Glomerular visceral epithelial cell (primary cell): ENCODE measurements at regions not wholly inside any gene's neighbourhood (a gene's known extent, or its start where the extent isn't known, plus 50 kb on each side); places are given as distances from the start of the nearest gene placed in this dataset.
"Not testable (repeated sequence)": the region's sequence is repeated elsewhere in the genome, so short reads cannot be mapped to it uniquely, and the experiment has no call there.

Experiments
- DNase-seq: peaks from one replicate; pipeline ENCODE4 v3.0.0-alpha.2; 2016; ENCODE audit errors: extremely low spot score

DNA sequence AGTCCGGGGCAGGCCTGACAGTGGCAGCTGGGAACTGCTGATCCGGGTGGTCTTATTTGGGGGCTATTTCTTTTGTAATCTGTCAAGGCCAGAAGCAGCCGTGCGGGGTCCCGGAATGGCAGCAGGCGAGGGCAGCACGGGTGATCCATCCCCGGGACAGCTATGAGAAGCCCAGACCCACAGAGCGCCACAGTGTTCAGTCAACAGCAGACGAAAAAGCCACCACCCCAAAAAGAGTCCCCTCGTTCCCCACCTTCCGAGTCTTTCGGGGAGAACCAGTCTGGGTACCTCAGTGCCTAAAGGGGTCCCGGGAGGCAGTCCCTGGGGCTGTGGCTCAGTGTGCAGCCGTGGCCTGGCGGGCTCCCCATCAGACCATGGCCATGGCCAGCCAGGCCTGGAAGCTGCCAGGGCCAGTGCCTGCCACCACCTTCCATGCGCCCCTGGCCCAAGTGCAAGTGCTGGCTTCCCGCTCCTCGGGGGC lies 125.1 kb upstream of the KCTD7 start:
- no peak for DNase-seq

- no peak for DNase-seq
Observed at GRCh38 chr7:66504131-66504530, 124.5 kb upstream of the KCTD7 start.

DNA sequence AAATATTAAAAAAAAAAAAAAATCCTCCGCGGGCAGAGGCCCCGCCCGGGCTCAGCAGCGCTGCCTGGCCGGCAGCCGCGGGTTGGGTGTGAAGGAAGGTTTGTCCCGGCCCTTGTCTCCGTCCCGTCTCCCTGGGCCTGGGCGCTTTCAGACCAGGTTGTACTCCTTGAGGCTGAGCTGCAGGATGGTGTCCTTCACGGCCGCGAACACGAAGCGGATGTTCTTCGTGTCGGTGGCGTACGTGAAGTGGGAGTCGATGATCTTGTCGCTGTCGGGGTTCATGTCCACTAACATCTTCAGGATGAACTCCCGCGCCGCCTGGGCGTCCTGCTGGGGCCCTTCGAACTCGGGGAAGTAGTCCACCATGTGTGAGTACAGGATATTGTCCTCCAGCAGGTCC lies 123.7 kb upstream of the KCTD7 start:
- DNase-seq: no peak

GRCh38 chr7:66505531-66506451 lies 122.9 kb upstream of the KCTD7 start:
- DNase-seq: no peak

- DNase-seq: not testable (repeated sequence)
Observed at GRCh38 chr7:66506703-66507102, 122.0 kb upstream of the KCTD7 start.

DNA sequence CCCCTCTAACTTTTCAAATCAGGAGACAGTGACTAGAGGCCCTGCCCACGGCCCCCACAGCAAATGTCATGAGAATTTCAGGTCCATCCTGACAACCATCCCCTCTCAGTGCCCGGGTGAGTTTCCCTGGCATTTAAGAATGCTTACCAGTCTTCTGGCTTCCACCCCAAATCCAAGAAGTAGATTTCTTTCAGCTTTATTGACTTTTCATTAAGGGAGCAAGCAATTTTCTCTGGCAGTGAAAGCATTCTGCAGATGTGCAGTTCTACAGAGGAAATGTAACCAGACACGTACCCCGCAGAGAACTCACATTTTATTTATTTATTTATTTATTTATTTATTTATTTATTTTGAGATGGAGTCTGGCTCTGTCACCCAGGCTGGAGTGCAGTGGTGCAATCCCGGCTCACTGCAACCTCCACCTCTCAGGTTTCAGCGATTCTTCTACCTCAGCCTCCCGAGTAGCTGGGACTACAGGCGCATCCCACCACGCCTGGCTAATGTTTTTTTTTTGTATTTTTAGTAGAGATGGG lies 120.9 kb upstream of the KCTD7 start:
- DNase-seq: no peak

DNA sequence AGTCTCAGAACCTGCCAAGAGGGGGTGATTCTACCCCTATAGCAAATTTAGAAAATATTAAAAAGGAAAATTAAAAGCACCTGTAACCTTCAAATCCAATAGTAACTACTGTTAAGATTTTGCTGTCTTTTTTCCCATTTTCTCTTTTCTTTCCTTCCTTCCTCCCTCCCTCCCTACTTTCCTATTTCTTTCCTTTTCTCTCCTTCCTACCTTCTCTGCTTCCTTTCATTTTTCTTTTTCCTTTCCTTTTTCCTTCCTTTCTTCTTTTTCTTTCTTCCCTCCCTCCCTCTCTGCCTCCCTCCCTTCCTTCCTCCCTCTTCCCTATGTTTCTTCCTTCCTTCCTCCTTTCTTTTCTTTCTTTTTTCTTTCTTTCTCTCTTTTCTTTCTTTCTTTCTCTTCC lies 120.2 kb upstream of the KCTD7 start:
- DNase-seq: no peak

DNA sequence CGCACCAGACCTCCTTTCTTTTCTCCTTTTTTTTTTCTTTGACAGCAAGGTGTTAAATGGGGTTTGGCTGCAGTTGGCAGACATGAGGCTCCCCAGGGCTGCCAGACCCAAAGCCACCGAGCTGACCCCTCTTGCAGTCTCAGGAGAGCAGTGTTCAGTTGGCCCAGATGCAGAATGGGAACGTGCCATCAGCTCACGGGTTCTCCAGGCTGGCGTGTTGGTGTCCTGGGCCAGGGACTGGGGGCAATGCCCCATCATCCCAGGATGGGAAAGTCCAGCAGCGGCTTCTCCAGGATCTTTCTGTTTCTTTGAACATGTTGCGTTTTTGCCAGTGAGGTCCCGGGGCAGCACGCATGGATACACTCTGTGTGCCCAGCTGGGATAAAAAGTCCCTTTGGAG lies 114.6 kb upstream of the KCTD7 start:
- DNase-seq: no peak

DNA sequence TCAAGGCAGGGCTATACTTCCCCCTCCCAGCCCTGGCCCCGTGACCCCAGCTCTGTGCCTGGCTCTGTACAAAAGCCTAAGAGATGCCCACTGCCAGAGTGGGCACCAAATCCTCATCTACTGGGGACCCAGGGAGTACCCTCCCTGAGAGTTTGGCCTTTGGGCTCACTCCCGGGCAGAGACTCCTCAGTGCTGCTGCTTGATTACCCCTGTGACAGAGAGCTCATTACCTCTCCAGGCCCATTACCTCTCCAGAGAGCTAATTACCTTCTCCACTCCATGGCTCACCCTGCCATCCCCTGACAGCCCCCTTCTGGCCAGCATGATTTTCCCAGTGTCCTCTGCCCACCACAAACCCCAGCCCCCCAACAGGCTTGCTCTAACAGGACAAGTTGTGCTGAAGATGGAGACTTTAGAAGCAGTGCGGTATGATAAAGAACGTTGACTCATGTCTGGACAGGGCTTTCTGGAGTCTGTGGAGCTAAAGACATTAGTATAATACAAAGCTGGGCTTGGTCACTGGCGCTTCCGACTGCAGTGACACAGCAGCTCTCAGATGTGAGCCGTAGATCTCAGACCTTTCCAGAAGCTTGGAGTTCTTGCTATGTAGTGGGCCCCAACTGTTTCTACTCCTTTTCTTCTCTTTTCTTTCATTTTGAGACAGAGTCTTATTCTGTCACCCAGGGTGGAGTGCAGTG lies 111.3 kb upstream of the KCTD7 start:
- no peak for DNase-seq

DNA sequence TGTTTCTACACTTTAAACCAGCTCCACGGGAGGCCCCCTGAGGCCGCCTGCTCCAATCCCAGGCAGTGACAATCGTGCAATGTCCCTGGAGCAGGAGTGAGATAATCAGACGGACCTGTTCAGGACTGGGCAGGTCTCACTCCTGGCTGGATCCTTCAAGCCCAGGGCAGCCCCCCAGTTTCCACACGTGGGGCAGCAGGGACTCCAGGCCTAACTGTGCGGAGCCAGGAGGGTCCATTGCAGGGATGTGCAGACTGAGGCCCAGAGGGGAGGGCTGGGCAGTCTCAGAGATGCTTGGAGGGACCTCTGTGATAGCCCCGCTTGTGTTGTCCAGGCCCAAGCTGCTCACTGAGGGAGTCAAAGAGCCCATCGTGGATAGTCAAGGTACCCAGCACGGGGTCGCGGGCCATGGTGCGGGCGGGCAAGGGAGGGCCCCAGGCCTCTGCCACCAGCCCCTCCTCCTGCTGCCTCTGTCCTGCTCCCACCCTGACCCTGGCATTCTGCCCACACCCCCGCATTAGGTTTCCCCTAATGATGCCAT lies 110.5 kb upstream of the KCTD7 start:
- DNase-seq: no peak

- DNase-seq: no peak
Observed at GRCh38 chr7:66521675-66522074, 107.0 kb upstream of the KCTD7 start.

DNA sequence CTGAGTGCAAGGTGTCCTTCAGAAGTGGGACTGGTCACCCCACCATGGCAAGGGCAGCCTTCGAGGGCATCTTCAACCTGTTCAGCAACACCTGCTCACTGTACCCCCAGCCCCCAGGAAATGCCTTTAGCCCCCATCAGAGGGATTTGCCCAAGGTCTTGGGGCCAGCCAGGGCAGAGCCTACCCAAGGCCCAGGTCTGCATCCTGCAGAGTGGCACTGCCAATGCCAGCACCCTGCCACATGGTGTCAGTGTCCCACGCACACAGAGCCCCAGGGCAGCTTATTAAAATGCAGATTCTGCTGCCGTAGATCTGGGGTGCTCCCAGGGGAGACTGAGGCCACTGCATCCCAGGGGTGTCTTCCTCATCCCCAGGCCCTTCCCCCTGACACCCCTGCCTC lies 106.2 kb upstream of the KCTD7 start:
- no peak for DNase-seq

GRCh38 chr7:66523409-66523808 lies 105.3 kb upstream of the KCTD7 start:
- DNase-seq: no peak

DNA sequence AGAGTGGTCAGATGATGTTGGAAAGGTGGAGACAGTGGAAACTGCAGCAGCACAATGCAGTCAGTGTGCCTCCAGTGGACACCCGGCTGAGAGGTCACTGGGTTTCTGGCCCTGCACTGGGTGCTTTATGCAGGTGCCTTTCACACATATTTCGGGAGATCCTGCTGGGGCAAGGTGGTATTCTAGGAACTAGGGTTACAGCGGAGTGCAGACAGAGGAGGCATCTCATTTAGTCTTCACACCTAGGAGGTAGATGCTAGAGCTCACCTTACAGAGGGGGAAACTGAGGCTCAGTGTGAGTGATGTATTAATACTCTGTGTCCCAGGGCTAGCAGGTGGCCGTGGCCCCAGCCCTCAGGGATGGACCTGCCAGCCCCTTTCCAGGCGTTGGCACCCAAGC lies 103.9 kb upstream of the KCTD7 start:
- no peak for DNase-seq

DNA sequence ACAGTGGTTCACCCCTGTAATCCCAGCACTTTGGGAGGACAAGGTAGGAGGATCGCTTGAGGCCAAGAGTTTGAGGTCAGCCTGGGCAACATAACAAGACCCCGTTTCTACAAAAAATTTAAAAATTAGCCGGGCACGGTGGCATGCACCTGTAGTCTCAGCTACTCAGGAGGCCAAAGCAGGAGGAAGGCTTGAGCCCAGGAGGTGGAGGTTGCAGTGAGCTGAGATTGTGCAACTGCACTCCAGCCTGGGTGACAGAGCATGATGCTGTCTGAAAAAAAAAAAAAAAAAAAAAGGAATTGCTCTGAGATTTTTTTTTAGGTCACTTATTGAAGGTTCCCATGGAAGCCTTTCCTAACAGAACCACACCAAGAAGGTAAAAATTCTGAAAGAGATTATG lies 101.9 kb upstream of the KCTD7 start:
- not testable (repeated sequence) for DNase-seq

- no peak for DNase-seq
Observed at GRCh38 chr7:66528652-66529051, 100.0 kb upstream of the KCTD7 start.

DNA sequence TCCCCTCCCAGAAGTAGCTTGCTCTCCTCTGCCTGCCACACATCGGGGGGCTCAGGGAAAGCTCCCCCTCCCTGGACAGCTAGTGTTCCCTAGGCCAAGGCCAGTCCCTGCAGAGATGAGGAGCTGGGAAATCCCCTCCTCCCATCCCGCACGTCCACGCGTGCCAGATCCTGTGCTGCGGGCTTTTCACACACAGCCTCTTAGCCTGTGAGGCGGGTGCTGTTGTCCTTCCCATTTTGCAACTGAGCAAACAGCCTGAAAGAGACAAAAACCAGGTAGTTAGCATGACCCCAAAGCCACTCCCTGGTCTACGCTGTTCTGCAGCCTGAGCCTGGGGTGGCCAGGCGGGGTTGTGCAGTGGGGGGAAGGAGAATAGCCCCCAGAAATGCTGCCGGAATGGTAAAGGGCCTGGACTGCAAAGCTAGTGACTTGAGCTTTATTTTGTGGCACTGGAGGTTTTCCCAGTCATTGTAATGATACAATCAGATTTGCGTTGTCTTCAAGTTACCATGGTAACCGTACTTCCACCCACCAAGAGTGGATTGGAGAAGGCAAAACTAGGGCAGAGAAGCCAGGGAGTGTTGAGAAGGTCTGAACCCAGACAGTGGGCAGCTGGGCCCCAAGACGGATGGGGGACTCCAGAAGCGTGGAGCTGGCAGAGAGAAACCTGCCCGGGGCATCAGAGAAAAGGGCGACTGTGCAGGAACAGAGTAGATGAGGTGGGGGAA lies 98.6 kb upstream of the KCTD7 start:
- DNase-seq: no peak

DNA sequence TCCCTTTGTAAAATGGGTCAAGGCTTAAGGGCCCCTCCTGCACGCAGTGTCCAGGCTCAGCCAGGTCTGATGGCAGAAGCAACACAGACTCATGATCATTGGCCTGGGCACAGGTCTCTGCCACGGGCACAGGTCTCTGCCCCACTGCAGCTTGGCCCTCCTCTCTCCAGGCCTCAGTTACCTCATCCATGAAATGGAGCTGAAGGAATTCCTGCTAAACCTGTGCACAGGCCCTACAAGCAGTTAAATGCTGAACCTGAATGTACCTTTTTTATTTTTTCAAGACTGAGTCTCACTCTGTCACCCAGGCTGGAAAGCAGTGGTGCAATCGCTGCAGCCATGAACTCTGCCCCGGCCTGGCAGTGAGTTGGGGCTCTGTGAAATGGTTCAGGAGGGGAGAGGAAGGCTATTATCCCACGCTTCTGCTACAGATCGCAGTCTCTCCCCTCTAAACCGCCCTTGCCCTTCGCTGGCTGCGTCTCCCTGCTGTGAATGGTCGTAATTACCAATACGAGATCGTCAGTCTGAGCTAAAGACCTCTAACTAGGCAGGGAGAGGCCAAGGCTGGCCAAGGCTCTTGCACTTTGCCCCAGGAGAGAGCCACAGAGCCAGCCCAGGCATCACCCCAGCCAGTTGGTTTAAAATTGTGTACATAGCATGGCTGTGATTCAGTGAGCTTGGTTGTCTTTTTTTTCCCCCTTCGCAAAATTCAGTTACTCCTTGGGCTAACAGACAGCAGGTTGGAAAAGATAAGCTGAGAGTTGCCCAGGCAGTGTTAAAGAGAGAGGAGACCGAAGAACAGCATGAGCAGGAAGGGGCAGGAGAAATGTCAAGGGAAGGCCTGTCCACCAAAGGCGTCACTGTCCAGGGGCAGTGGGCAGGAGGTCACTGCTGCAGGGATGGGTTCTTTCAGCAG lies 93.0 kb upstream of the KCTD7 start:
- DNase-seq: no peak

GRCh38 chr7:66537380-66537779 lies 91.3 kb upstream of the KCTD7 start:
- no peak for DNase-seq

DNA sequence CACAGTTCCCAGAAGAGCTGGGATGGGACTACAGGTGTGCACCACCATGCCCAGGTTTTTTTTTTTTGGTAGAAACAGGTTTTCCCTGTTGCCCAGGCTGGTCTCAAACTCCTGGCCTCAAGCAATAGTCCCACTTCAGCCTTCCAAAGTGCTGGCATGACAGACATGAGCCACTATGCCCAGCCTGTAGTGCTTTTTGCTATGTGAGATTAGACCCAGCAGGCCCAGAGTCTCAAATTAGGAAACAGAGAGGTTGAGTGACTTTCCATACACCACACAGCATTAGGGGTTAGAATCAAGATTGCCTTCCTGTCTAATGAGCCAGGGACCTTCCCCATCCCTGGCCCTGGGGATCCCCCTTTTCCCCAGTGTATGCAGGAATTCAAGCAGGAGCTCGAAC lies 90.8 kb upstream of the KCTD7 start:
- DNase-seq: no peak

DNA sequence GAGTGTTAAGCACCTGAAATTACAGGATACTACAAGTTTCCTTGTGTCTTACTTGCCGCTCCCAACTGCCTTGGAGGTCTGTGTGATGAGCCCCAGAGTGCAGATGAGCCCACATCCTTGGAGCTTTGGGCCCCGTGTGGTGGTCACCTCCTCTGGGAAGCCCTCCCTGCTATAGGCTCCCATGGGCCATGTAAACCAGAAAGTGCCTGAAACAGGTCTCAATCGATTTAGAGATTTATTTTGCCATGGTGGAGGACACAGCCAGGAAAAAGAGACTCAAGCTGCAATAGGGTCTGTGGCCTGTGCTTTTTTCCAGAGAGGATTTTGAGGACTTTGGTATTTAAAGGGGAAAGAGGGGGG lies 89.4 kb upstream of the KCTD7 start:
- no peak for DNase-seq
